ENCODE measurements at regions not wholly inside any gene's neighbourhood (a gene's known extent, or its start where the extent isn't known, plus 50 kb on each side); places are given as distances from the start of the nearest gene placed in this dataset.

DNA sequence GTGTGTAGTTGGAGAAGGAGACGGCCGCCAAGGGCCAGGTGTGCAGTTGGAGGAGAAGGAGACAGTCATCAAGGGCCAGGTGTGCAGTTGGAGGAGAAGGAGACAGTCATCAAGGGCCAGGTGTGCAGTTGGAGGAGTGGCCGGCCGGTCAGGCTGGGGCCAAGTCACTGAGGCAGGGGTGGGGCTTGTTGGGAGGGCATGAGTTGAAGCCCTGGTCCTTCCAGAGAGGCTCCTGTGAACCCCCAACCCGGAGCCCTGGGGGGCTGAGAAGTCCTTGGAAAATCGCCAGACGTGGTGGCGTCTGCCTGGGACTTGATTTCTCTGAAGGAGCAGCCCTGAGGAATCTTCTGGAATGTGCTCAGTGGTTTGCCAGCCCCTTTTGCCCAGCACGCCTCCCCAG is 1320.5 kb downstream of the BRD1 start:
- H3K27ac Mint-ChIP-seq = no peak overlapping the region
- intact Hi-C loops (cut with micrococcal nuclease) = no loop called here
- H3K27me3 Mint-ChIP-seq = no peaks in the 10 kb centered on the region
- no peaks in the 10 kb centered on the region for H3K4me1 Mint-ChIP-seq
- no peak for DNase-seq
- Histone ChIP-seq H3K9ac (ENCODE audit: low read length) (no peak overlapping the region), H3K27ac (ENCODE audit: low read length in 2 of 2) (no peak overlapping the region), H3K36me3 (replicated peaks in 1 of 2; ENCODE audit: control extremely low read depth in 1 of 2, control insufficient read depth in 1 of 2, extremely low read depth in 1 of 2, insufficient read depth in 2 of 2, low read length in 1 of 2) (no peaks in the 10 kb centered on the region), H3K9me3 (ENCODE audit: control extremely low read depth in 1 of 3, control insufficient read depth in 2 of 3, insufficient read depth in 1 of 3, low read length in 2 of 3) (no peaks in the 10 kb centered on the region), H3K27me3 (replicated peaks in 1 of 4; ENCODE audit: control extremely low read depth in 1 of 4, control insufficient read depth in 3 of 4, insufficient read depth in 4 of 4, low read length in 3 of 4) (no peaks in the 10 kb centered on the region), H3K4me2 (replicated peaks; ENCODE audit: low read depth, low read length, poor library complexity, severe bottlenecking) (no peak overlapping the region), H4K20me1 (ENCODE audit: control insufficient read depth, insufficient read depth, low read length, poor library complexity, severe bottlenecking) (no peaks in the 10 kb centered on the region), H3K4me3 (ENCODE audit: control extremely low read depth in 1 of 5, extremely low read depth in 1 of 5, insufficient read depth in 1 of 5, low read depth in 2 of 5, low read length in 4 of 5) (no peak overlapping the region), H3K79me2 (ENCODE audit: control insufficient read depth, insufficient read depth, low read length) (no peaks in the 10 kb centered on the region), H2AFZ (ENCODE audit: insufficient read depth, low read depth, low read length, poor library complexity, severe bottlenecking) (no peak overlapping the region), H3K4me1 (ENCODE audit: control insufficient read depth in 2 of 2, insufficient read depth in 2 of 2, low read length in 2 of 2) (no peaks in the 10 kb centered on the region)
- no peak for ATAC-seq (ENCODE audit: low read depth)
- H3K9me3 Mint-ChIP-seq (ENCODE audit: insufficient read depth) = no peaks in the 10 kb centered on the region
- POLR2A ChIA-PET = no interaction called here
- no peak overlapping the region for H3K4me3 Mint-ChIP-seq
- TF ChIP-seq, protein P1, sequence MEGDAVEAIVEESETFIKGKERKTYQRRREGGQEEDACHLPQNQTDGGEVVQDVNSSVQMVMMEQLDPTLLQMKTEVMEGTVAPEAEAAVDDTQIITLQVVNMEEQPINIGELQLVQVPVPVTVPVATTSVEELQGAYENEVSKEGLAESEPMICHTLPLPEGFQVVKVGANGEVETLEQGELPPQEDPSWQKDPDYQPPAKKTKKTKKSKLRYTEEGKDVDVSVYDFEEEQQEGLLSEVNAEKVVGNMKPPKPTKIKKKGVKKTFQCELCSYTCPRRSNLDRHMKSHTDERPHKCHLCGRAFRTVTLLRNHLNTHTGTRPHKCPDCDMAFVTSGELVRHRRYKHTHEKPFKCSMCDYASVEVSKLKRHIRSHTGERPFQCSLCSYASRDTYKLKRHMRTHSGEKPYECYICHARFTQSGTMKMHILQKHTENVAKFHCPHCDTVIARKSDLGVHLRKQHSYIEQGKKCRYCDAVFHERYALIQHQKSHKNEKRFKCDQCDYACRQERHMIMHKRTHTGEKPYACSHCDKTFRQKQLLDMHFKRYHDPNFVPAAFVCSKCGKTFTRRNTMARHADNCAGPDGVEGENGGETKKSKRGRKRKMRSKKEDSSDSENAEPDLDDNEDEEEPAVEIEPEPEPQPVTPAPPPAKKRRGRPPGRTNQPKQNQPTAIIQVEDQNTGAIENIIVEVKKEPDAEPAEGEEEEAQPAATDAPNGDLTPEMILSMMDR (IDR thresholded peaks at IDR 0.05) = no peak
- CTCF ChIA-PET = no interaction called here
- 84% methylated on average over 9 of the region's 9 CpGs for WGBS (ENCODE audit: insufficient coverage)

DNA sequence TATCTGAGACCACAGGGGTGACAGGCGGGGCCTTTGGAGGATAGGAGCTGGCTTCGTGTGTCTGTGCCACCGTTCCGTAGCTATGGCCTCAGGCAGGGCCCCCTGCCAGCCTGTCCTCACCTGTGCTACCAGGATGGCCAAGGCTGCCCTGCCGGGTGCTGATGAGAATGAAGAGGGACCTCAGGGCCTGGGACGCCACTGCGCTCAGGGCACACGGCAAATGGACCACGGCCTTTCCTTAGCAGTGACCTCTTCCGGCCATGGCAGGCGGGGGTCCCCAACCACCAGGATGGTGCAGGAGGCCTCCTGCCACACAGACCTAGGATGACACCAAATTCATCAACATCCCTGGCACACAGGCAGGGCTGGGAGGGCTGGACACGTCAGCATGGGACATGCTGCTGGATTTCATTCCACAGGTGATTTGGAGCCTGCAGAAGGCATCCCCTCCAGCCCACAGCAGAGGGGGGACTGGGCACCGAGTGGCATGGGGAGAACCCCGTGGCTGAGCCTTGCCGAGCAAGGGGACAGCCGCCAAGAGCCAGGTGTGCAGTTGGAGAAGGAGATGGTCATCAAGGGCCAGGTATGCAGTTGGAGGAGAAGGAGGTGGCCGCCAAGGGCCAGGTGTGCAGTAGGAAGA is 1321.0 kb downstream of the BRD1 start:
- H3K9me3 Mint-ChIP-seq (ENCODE audit: insufficient read depth) = no peaks in the 10 kb centered on the region

More for the DNA sequence above, 1321.0 kb downstream of the BRD1 start:
- H3K9ac ChIP-seq (ENCODE audit: low read length) = no peak overlapping the region
- intact Hi-C loops (cut with micrococcal nuclease) = no loop called here
- Mint-ChIP-seq H3K27me3 (no peaks in the 10 kb centered on the region), H3K4me3 (no peak overlapping the region), H3K27ac (no peak overlapping the region), H3K4me1 (no peaks in the 10 kb centered on the region)
- H3K27ac ChIP-seq (ENCODE audit: low read length in 2 of 2) = no peak overlapping the region
- no peaks in the 10 kb centered on the region for H3K79me2 ChIP-seq (ENCODE audit: control insufficient read depth, insufficient read depth, low read length)
- H3K27me3 ChIP-seq (replicated peaks in 1 of 4; ENCODE audit: control extremely low read depth in 1 of 4, control insufficient read depth in 3 of 4, insufficient read depth in 4 of 4, low read length in 3 of 4) = no peaks in the 10 kb centered on the region
- 94% methylated on average over 17 of the region's 17 CpGs for WGBS (ENCODE audit: insufficient coverage)
- no peak for ATAC-seq (ENCODE audit: low read depth)
- TF ChIP-seq EZH2 (IDR thresholded peaks at IDR 0.05; ENCODE audit: borderline replicate concordance, insufficient read depth, low read depth, low read length, poor library complexity, severe bottlenecking) = no peak
- TF ChIP-seq, protein P1 (IDR thresholded peaks at IDR 0.05) = no peak
- H3K4me2 ChIP-seq (replicated peaks; ENCODE audit: low read depth, low read length, poor library complexity, severe bottlenecking) = no peak overlapping the region
- no peak overlapping the region for H3K4me3 ChIP-seq (ENCODE audit: control extremely low read depth in 1 of 5, extremely low read depth in 1 of 5, insufficient read depth in 1 of 5, low read depth in 2 of 5, low read length in 4 of 5)
- no peaks in the 10 kb centered on the region for H3K4me1 ChIP-seq (ENCODE audit: control insufficient read depth in 2 of 2, insufficient read depth in 2 of 2, low read length in 2 of 2)
- ChIA-PET CTCF (no interaction called here), POLR2A (no interaction called here)
- DNase-seq = no peak
- H3K9me3 ChIP-seq (ENCODE audit: control extremely low read depth in 1 of 3, control insufficient read depth in 2 of 3, insufficient read depth in 1 of 3, low read length in 2 of 3) = no peaks in the 10 kb centered on the region
- no peaks in the 10 kb centered on the region for H3K36me3 ChIP-seq (replicated peaks in 1 of 2; ENCODE audit: control extremely low read depth in 1 of 2, control insufficient read depth in 1 of 2, extremely low read depth in 1 of 2, insufficient read depth in 2 of 2, low read length in 1 of 2)
- no peak overlapping the region for H2AFZ ChIP-seq (ENCODE audit: insufficient read depth, low read depth, low read length, poor library complexity, severe bottlenecking)
- H4K20me1 ChIP-seq (ENCODE audit: control insufficient read depth, insufficient read depth, low read length, poor library complexity, severe bottlenecking) = no peaks in the 10 kb centered on the region
